OCI-LY7 (cell line): ENCODE measurements at regions not wholly inside any gene's neighbourhood (a gene's known extent, or its start where the extent isn't known, plus 50 kb on each side); places are given as distances from the start of the nearest gene placed in this dataset.

Source experiments
- BruUV-seq: library from RNA; stranded (reverse); fragments of 400-500 nt; replicated peaks from 2 replicates; lab custom pipeline; 2021; lab: Mats Ljungman, UMichigan
- CTCF ChIA-PET: fragments of 300-600 bp; sonication (Branson Sonifier 250); formaldehyde crosslinking; loops from one replicate; lab custom pipeline; 2022; ENCODE audit warnings: antibody characterized with exemption; ENCODE audit not compliant: unreplicated experiment; lab: Charles Lee
- POLR2A ChIA-PET: fragments of 300-600 bp; sonication (Branson Sonifier 250); formaldehyde crosslinking; loops from one replicate; lab custom pipeline; 2022; ENCODE audit warnings: antibody characterized with exemption; lab: Charles Lee
- DNase-seq: peaks from one replicate; pipeline ENCODE4 v3.0.0-alpha.2; 2015; ENCODE audit warnings: low spot score
- H2AFZ ChIP-seq: fragments of 200-600 bp; sonication (generic), shearing (Covaris generic); 2 replicates; pipeline ENCODE4 v1.6.1; 2014; ENCODE audit warnings: mild to moderate bottlenecking, antibody characterized with exemption, low read length, moderate library complexity
- H3K27ac ChIP-seq: fragments of 200-600 bp; sonication (generic); 2 replicates; pipeline ENCODE4 v1.5.1; 2014; ENCODE audit warnings: mixed run types, low read depth, mild to moderate bottlenecking, moderate library complexity, low read length, inconsistent platforms; ENCODE audit not compliant: poor library complexity, severe bottlenecking
- H3K36me3 ChIP-seq: fragments of 200-600 bp; sonication (generic); 2 replicates; pipeline ENCODE4 v1.6.1; 2014; ENCODE audit warnings: mild to moderate bottlenecking, antibody characterized with exemption, low read length, moderate library complexity, mixed read lengths; ENCODE audit not compliant: insufficient read depth
- H3K4me1 ChIP-seq: fragments of 200-600 bp; sonication (generic); 2 replicates; pipeline ENCODE4 v1.5.1; 2014; ENCODE audit warnings: mild to moderate bottlenecking, low read length; ENCODE audit not compliant: insufficient read depth, poor library complexity, severe bottlenecking
- H3K4me2 ChIP-seq: fragments of 200-600 bp; sonication (generic); 2 replicates; pipeline ENCODE4 v1.6.1; 2014; ENCODE audit warnings: mild to moderate bottlenecking, low read length
- H3K4me3 ChIP-seq: fragments of 200-600 bp; sonication (generic); 2 replicates; pipeline ENCODE4 v1.5.1; 2014; ENCODE audit warnings: mild to moderate bottlenecking, low read depth, low read length; ENCODE audit not compliant: poor library complexity, severe bottlenecking
- H3K79me2 ChIP-seq: fragments of 200-600 bp; sonication (generic); 2 replicates; pipeline ENCODE4 v1.6.1; 2016; ENCODE audit warnings: low read depth, mild to moderate bottlenecking, low read length, moderate library complexity, mixed read lengths; ENCODE audit not compliant: insufficient read depth
- H3K9me2 ChIP-seq: fragments of 200-600 bp; sonication (generic); 2 replicates; pipeline ENCODE4 v1.6.1; 2016; ENCODE audit warnings: mild to moderate bottlenecking, low read length, mixed read lengths; ENCODE audit not compliant: insufficient read depth
- H3K9me3 ChIP-seq: fragments of 200-600 bp; sonication (generic); 2 replicates; pipeline ENCODE4 v1.6.1; 2014; ENCODE audit warnings: mild to moderate bottlenecking, mixed run types, low read length, mixed read lengths
- H4K20me1 ChIP-seq: fragments of 200-600 bp; sonication (generic); 2 replicates; pipeline ENCODE4 v1.6.1; 2014; ENCODE audit warnings: mild to moderate bottlenecking, antibody characterized with exemption, low read length, moderate library complexity, mixed read lengths; ENCODE audit not compliant: insufficient read depth
- CTCF ChIP-seq: fragments of 200-600 bp; sonication (generic); conservative IDR thresholded peaks from 2 replicates; pipeline ENCODE4 v1.5.1; 2014; ENCODE audit warnings: mild to moderate bottlenecking, antibody characterized with exemption, low read length, moderate library complexity, mixed read lengths
- EZH2phosphoT487 ChIP-seq: fragments of 200-600 bp; sonication (generic); IDR thresholded peaks from 2 replicates; pipeline ENCODE4 v1.6.1; 2018; ENCODE audit warnings: low read depth, borderline replicate concordance, mild to moderate bottlenecking, mixed run types, antibody characterized with exemption, low read length, moderate library complexity, mixed read lengths
- intact Hi-C: fragments of 100-400 bp; cut with micrococcal nuclease; formaldehyde crosslinking; loops from one replicate; pipeline ENCODE4 v1.10.0; 2022; ENCODE audit not compliant: unreplicated experiment

GRCh38 chr20:6683021-6683977, 84.2 kb upstream of the BMP2 start:
- H3K4me1 ChIP-seq, result no peaks in the 10 kb centered on the region
- no TSS peak for BruUV-seq

GRCh38 chr20:6680854-6681253, 86.6 kb upstream of the BMP2 start:
- Histone ChIP-seq H3K9me2 (no peaks in the 10 kb centered on the region), H3K4me2 (no peak overlapping the region), H3K79me2 (no peaks in the 10 kb centered on the region), H3K27ac (no peak overlapping the region), H4K20me1 (no peaks in the 10 kb centered on the region), H3K36me3 (no peaks in the 10 kb centered on the region), H2AFZ (no peak overlapping the region), H3K4me1 (no peaks in the 10 kb centered on the region), H3K4me3 (no peak overlapping the region), H3K9me3 (no peaks in the 10 kb centered on the region)
- no TSS peak for BruUV-seq
- intact Hi-C loops, result loop anchor here (10.0 kb wide), 1 partner anchor 56 kb away; no protein-coding TSS in a partner anchor
- CTCF ChIA-PET, result no interaction called here
- TF ChIP-seq EZH2phosphoT487, result no peak
- TF ChIP-seq CTCF, result no peak
- DNase-seq, result no peak
- POLR2A ChIA-PET, result interaction anchor here (0.7 kb wide), 1 partner anchor 420 kb away, joined by 6 read pairs; no protein-coding TSS in a partner anchor

More at GRCh38 chr20:6683021-6683977, 84.2 kb upstream of the BMP2 start:
- intact Hi-C loops, result loop anchor here (10.0 kb wide), 1 partner anchor 58 kb away; no protein-coding TSS in a partner anchor
- Histone ChIP-seq H3K27ac (no peak overlapping the region), H2AFZ (no peak overlapping the region), H4K20me1 (no peaks in the 10 kb centered on the region), H3K79me2 (no peaks in the 10 kb centered on the region), H3K36me3 (no peaks in the 10 kb centered on the region), H3K9me2 (no peaks in the 10 kb centered on the region), H3K4me3 (no peak overlapping the region), H3K9me3 (no peaks in the 10 kb centered on the region), H3K4me2 (no peak overlapping the region)
- DNase-seq, result no peak
- ChIA-PET CTCF (no interaction called here), POLR2A (no interaction called here)
- TF ChIP-seq CTCF (no peak), EZH2phosphoT487 (no peak)

GRCh38 chr20:6680441-6680840, 87.0 kb upstream of the BMP2 start:
- TF ChIP-seq CTCF (no peak), EZH2phosphoT487 (no peak)
- no TSS peak for BruUV-seq
- Histone ChIP-seq H3K27ac (no peak overlapping the region), H2AFZ (no peak overlapping the region), H3K9me2 (no peaks in the 10 kb centered on the region), H3K4me3 (no peak overlapping the region), H3K4me2 (no peak overlapping the region), H4K20me1 (no peaks in the 10 kb centered on the region), H3K36me3 (no peaks in the 10 kb centered on the region), H3K9me3 (no peaks in the 10 kb centered on the region), H3K79me2 (no peaks in the 10 kb centered on the region), H3K4me1 (no peaks in the 10 kb centered on the region)
- CTCF ChIA-PET, result no interaction called here
- intact Hi-C loops, result loop anchor here (10.0 kb wide), 1 partner anchor 56 kb away; no protein-coding TSS in a partner anchor
- DNase-seq, result no peak
- POLR2A ChIA-PET, result no interaction called here
